ENCODE measurements at regions not wholly inside any gene's neighbourhood (a gene's known extent, or its start where the extent isn't known, plus 50 kb on each side); places are given as distances from the start of the nearest gene placed in this dataset.

GRCh38 chr5:2378976-2379375 lies 372.5 kb downstream of the IRX2 start:
- TF ChIP-seq, protein P1, sequence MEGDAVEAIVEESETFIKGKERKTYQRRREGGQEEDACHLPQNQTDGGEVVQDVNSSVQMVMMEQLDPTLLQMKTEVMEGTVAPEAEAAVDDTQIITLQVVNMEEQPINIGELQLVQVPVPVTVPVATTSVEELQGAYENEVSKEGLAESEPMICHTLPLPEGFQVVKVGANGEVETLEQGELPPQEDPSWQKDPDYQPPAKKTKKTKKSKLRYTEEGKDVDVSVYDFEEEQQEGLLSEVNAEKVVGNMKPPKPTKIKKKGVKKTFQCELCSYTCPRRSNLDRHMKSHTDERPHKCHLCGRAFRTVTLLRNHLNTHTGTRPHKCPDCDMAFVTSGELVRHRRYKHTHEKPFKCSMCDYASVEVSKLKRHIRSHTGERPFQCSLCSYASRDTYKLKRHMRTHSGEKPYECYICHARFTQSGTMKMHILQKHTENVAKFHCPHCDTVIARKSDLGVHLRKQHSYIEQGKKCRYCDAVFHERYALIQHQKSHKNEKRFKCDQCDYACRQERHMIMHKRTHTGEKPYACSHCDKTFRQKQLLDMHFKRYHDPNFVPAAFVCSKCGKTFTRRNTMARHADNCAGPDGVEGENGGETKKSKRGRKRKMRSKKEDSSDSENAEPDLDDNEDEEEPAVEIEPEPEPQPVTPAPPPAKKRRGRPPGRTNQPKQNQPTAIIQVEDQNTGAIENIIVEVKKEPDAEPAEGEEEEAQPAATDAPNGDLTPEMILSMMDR (IDR thresholded peaks at IDR 0.05), result no peak
- TF ChIP-seq POLR2A (IDR thresholded peaks at IDR 0.05), result no peak

Data from lower leg skin (tissue), 3 donors.